SK-N-SH treated with all-trans-retinoic acid at 6 μM for 48 hours (cell line): ENCODE measurements at regions not wholly inside any gene's neighbourhood (a gene's known extent, or its start where the extent isn't known, plus 50 kb on each side); places are given as distances from the start of the nearest gene placed in this dataset.

Experiments
- ATAC-seq: fragments of 200-7000 bp; cut with Tn5 transposase; 3 replicates; pipeline ENCODE4 v1.9.1; 2020; ENCODE audit warnings: mild to moderate bottlenecking, moderate library complexity
- BACH2 ChIP-seq: fragments of 250-450 bp; sonication (Bioruptor Pico); IDR thresholded peaks from 2 replicates; pipeline ENCODE4 v1.9.0; 2021; ENCODE audit warnings: mild to moderate bottlenecking, borderline replicate concordance
- CREB5 ChIP-seq: fragments of 250-450 bp; sonication (Bioruptor Pico); IDR thresholded peaks from 2 replicates; pipeline ENCODE4 v1.5.1; 2020; ENCODE audit warnings: low read depth, mild to moderate bottlenecking, moderate library complexity
- CSDC2 ChIP-seq: fragments of 250-450 bp; sonication (Bioruptor Pico); IDR thresholded peaks from 2 replicates; pipeline ENCODE4 v1.5.0; 2020; ENCODE audit warnings: mild to moderate bottlenecking, moderate library complexity
- CSRNP3 ChIP-seq: fragments of 250-450 bp; sonication (Bioruptor Pico); IDR thresholded peaks from 2 replicates; pipeline ENCODE4 v1.5.1; 2021; ENCODE audit warnings: mild to moderate bottlenecking, moderate library complexity
- ESRRG ChIP-seq: fragments of 250-450 bp; sonication (Bioruptor Pico); IDR thresholded peaks from 2 replicates; pipeline ENCODE4 v1.6.1; 2021; ENCODE audit warnings: mild to moderate bottlenecking
- GLIS3 ChIP-seq: fragments of 250-450 bp; sonication (Bioruptor Pico); IDR thresholded peaks from 2 replicates; pipeline ENCODE4 v1.5.0; 2020; ENCODE audit warnings: mild to moderate bottlenecking, moderate library complexity
- ISL1 ChIP-seq: fragments of 250-450 bp; sonication (Bioruptor Pico); IDR thresholded peaks from 2 replicates; pipeline ENCODE4 v2.1.2; 2022; ENCODE audit warnings: mild to moderate bottlenecking, moderate library complexity
- OSR1 ChIP-seq: fragments of 250-450 bp; sonication (Bioruptor Pico); IDR thresholded peaks from 2 replicates; pipeline ENCODE4 v1.8.0; 2022; ENCODE audit warnings: moderate library complexity, mild to moderate bottlenecking, inconsistent platforms
- PATZ1 ChIP-seq: fragments of 250-450 bp; sonication (Bioruptor Pico); IDR thresholded peaks from 2 replicates; pipeline ENCODE4 v1.8.0; 2020; ENCODE audit warnings: mild to moderate bottlenecking, moderate library complexity, borderline replicate concordance
- RARB ChIP-seq: fragments of 250-450 bp; sonication (Bioruptor Pico); IDR thresholded peaks from 2 replicates; pipeline ENCODE4 v1.8.0; 2021; ENCODE audit warnings: mild to moderate bottlenecking, moderate library complexity
- SNAI2 ChIP-seq: fragments of 250-450 bp; sonication (Bioruptor Pico); IDR thresholded peaks from 2 replicates; pipeline ENCODE4 v1.5.0; 2020; ENCODE audit warnings: mild to moderate bottlenecking, moderate library complexity
- TCF4 ChIP-seq: fragments of 250-450 bp; sonication (Bioruptor Pico); IDR thresholded peaks from 2 replicates; pipeline ENCODE4 v1.8.0; 2021; ENCODE audit warnings: mild to moderate bottlenecking, moderate library complexity, borderline replicate concordance
- TOX ChIP-seq: fragments of 250-450 bp; sonication (Bioruptor Pico); IDR thresholded peaks from 2 replicates; pipeline ENCODE4 v1.8.0; 2021; ENCODE audit warnings: mild to moderate bottlenecking, moderate library complexity, borderline replicate concordance
- TSHZ2 ChIP-seq: fragments of 250-450 bp; sonication (Bioruptor Pico); IDR thresholded peaks from 2 replicates; pipeline ENCODE4 v1.5.0; 2020; ENCODE audit warnings: mild to moderate bottlenecking, moderate library complexity
- ZC3H10 ChIP-seq: fragments of 250-450 bp; sonication (Bioruptor Pico); IDR thresholded peaks from 2 replicates; pipeline ENCODE4 v1.5.1; 2021; ENCODE audit warnings: mild to moderate bottlenecking, moderate library complexity
- ZFP3 ChIP-seq: fragments of 250-450 bp; sonication (Bioruptor Pico); IDR thresholded peaks from 2 replicates; pipeline ENCODE4 v1.5.0; 2020; ENCODE audit warnings: mild to moderate bottlenecking, moderate library complexity
- ZFP30 ChIP-seq: fragments of 450-650 bp; formaldehyde crosslinking; IDR thresholded peaks from 2 replicates; pipeline ENCODE4 v1.5.0; 2022; ENCODE audit warnings: mild to moderate bottlenecking, moderate library complexity
- ZNF565 ChIP-seq: fragments of 450-650 bp; formaldehyde crosslinking; conservative IDR thresholded peaks from 2 replicates; pipeline ENCODE4 v1.5.0; 2020; ENCODE audit warnings: low read depth, mild to moderate bottlenecking, moderate library complexity
- ZNF70 ChIP-seq: fragments of 450-650 bp; formaldehyde crosslinking; IDR thresholded peaks from 2 replicates; pipeline ENCODE4 v1.5.0; 2020; ENCODE audit warnings: mild to moderate bottlenecking, moderate library complexity
- ZNF8 ChIP-seq: fragments of 450-650 bp; formaldehyde crosslinking; IDR thresholded peaks from 2 replicates; pipeline ENCODE4 v1.5.0; 2020; ENCODE audit warnings: mild to moderate bottlenecking, moderate library complexity

- TF ChIP-seq TSHZ2 (CRISPR knock-in tag), result peak; percentile 39; the same call in 1 of the 2 replicates
- TF ChIP-seq BACH2 (CRISPR knock-in tag), result no peak
- no peak for TF ChIP-seq ZNF8 (CRISPR knock-in tag)
- TF ChIP-seq PATZ1, result peak; percentile 61; the same call in 1 of the 2 replicates
- no peak for TF ChIP-seq RARB (CRISPR knock-in tag)
- no peak; the same call in 1 of the 2 replicates for TF ChIP-seq CSRNP3
- TF ChIP-seq ISL1 (CRISPR knock-in tag), result peak; percentile 91
- TF ChIP-seq OSR1 (CRISPR knock-in tag), result no peak
- peak; percentile 61; the same call in 1 of the 2 replicates for TF ChIP-seq CREB5 (CRISPR knock-in tag)
- TF ChIP-seq TCF4, result 0 out of 2 replicates have a peak, but pooled peaks have one; percentile 17
- TF ChIP-seq ZC3H10 (CRISPR knock-in tag), result no peak
- 0 out of 2 replicates have a peak, but pooled peaks have one; percentile 38 for TF ChIP-seq GLIS3 (CRISPR knock-in tag)
- no peak for TF ChIP-seq ZFP3 (CRISPR knock-in tag)
- TF ChIP-seq ZNF565 (CRISPR knock-in tag), result no peak
- no peak for TF ChIP-seq ZNF70 (CRISPR knock-in tag)
- no peak for TF ChIP-seq CSDC2 (CRISPR knock-in tag)
- TF ChIP-seq ZFP30 (CRISPR knock-in tag), result no peak
- no peak for TF ChIP-seq TOX (CRISPR knock-in tag)
- TF ChIP-seq SNAI2 (CRISPR knock-in tag), result 0 out of 2 replicates have a peak, but pooled peaks have one; percentile 58
- peak; percentile 63; the same call in 1 of the 2 replicates for TF ChIP-seq ESRRG (CRISPR knock-in tag)
- ATAC-seq, result no peak
Measured at GRCh38 chr2:49582946-49583345, 428.6 kb upstream of the FSHR start.

GRCh38 chr2:49577041-49577440 lies 422.7 kb upstream of the FSHR start:
- no peak for TF ChIP-seq TSHZ2 (CRISPR knock-in tag)
- TF ChIP-seq, all 23 proteins: peak for 0
- no peak for ATAC-seq

GRCh38 chr2:49569176-49569575 lies 414.9 kb upstream of the FSHR start:
- ATAC-seq, result no peak
- TF ChIP-seq CSRNP3, result no peak
- no peak for TF ChIP-seq TSHZ2 (CRISPR knock-in tag)
- no peak for TF ChIP-seq PATZ1
- no peak for TF ChIP-seq TOX (CRISPR knock-in tag)
- TF ChIP-seq ESRRG (CRISPR knock-in tag), result no peak
- no peak for TF ChIP-seq ZC3H10 (CRISPR knock-in tag)
- TF ChIP-seq ZNF565 (CRISPR knock-in tag), result no peak
- no peak for TF ChIP-seq ZNF8 (CRISPR knock-in tag)
